Astrocyte (in vitro differentiated cells and primary cell): ENCODE measurements at regions not wholly inside any gene's neighbourhood (a gene's known extent, or its start where the extent isn't known, plus 50 kb on each side); places are given as distances from the start of the nearest gene placed in this dataset.

ENCODE experiments used
- DNase-seq: peaks from one replicate; pipeline ENCODE4 v3.0.0-alpha.2; 2010; ENCODE audit warnings: low read depth
- FAIRE-seq: peaks from 2 replicates; lab custom pipeline; 2011; peaks lifted over from hg19 to GRCh38; lab: Jason Lieb, UNC
- H2AFZ ChIP-seq: 2 replicates; pipeline ENCODE4 v1.6.0; 2012; ENCODE audit warnings: low read depth, low read length, inconsistent platforms
- H3K27ac ChIP-seq: 2 replicates; pipeline ENCODE4 v1.5.1; 2011; ENCODE audit warnings: low read depth, low read length, inconsistent platforms
- H3K27me3 ChIP-seq: 2 replicates; pipeline ENCODE4 v1.6.0; 2011; ENCODE audit warnings: low read length, inconsistent platforms; ENCODE audit not compliant: insufficient read depth
- H3K36me3 ChIP-seq: 2 replicates; pipeline ENCODE4 v1.5.1; 2011; ENCODE audit warnings: low read length, inconsistent platforms; ENCODE audit not compliant: insufficient read depth
- H3K4me1 ChIP-seq: 2 replicates; pipeline ENCODE4 v1.5.1; 2011; ENCODE audit warnings: low read length, inconsistent platforms; ENCODE audit not compliant: insufficient read depth
- H3K4me2 ChIP-seq: 2 replicates; pipeline ENCODE4 v1.6.0; 2012; ENCODE audit warnings: low read length, inconsistent platforms
- H3K4me3 ChIP-seq: 2 replicates; pipeline ENCODE4 v1.5.1; 2011; ENCODE audit warnings: low read depth, mild to moderate bottlenecking, low read length, inconsistent platforms; ENCODE audit not compliant: insufficient read depth
- H3K79me2 ChIP-seq: 2 replicates; pipeline ENCODE4 v1.6.0; 2012; ENCODE audit warnings: mild to moderate bottlenecking, low read length, inconsistent platforms; ENCODE audit not compliant: insufficient read depth
- H3K9ac ChIP-seq: 2 replicates; pipeline ENCODE4 v1.6.0; 2012; ENCODE audit warnings: mild to moderate bottlenecking, low read length, inconsistent platforms
- H3K9me3 ChIP-seq: 2 replicates; pipeline ENCODE4 v1.5.1; 2012; ENCODE audit warnings: low read depth, mild to moderate bottlenecking, low read length, inconsistent platforms; ENCODE audit not compliant: insufficient read depth
- H4K20me1 ChIP-seq: 2 replicates; pipeline ENCODE4 v1.6.0; 2012; ENCODE audit warnings: low read length, inconsistent platforms; ENCODE audit not compliant: insufficient read depth
- H3K27ac Mint-ChIP-seq: one replicate; pipeline ENCODE4 v1.8.0; 2021; ENCODE audit warnings: mild to moderate bottlenecking, mixed read lengths; ENCODE audit not compliant: unreplicated experiment
- H3K27me3 Mint-ChIP-seq: one replicate; pipeline ENCODE4 v1.8.0; 2021; ENCODE audit warnings: low read depth, mixed read lengths; ENCODE audit not compliant: unreplicated experiment
- H3K36me3 Mint-ChIP-seq: one replicate; pipeline ENCODE4 v1.8.0; 2021; ENCODE audit warnings: low read depth, mixed read lengths; ENCODE audit not compliant: unreplicated experiment
- H3K4me1 Mint-ChIP-seq: one replicate; pipeline ENCODE4 v1.8.0; 2021; ENCODE audit warnings: low read depth, mixed read lengths; ENCODE audit not compliant: unreplicated experiment
- H3K4me3 Mint-ChIP-seq: one replicate; pipeline ENCODE4 v1.8.0; 2021; ENCODE audit warnings: mild to moderate bottlenecking, moderate library complexity, mixed read lengths; ENCODE audit not compliant: unreplicated experiment
- H3K9me3 Mint-ChIP-seq: one replicate; pipeline ENCODE4 v1.8.0; 2021; ENCODE audit warnings: mild to moderate bottlenecking, mixed read lengths; ENCODE audit not compliant: unreplicated experiment
- EZH2 ChIP-seq: IDR thresholded peaks from 2 replicates; pipeline ENCODE4 v1.6.1; 2012; ENCODE audit warnings: mild to moderate bottlenecking, low read length, inconsistent platforms; ENCODE audit not compliant: insufficient read depth
- TF ChIP-seq, protein P1 (sequence below): IDR thresholded peaks from 2 replicates; pipeline ENCODE4 v1.5.1; 2011; ENCODE audit warnings: low read depth, mild to moderate bottlenecking, inconsistent platforms, low read length, moderate library complexity; ENCODE audit not compliant: insufficient read depth

DNA sequence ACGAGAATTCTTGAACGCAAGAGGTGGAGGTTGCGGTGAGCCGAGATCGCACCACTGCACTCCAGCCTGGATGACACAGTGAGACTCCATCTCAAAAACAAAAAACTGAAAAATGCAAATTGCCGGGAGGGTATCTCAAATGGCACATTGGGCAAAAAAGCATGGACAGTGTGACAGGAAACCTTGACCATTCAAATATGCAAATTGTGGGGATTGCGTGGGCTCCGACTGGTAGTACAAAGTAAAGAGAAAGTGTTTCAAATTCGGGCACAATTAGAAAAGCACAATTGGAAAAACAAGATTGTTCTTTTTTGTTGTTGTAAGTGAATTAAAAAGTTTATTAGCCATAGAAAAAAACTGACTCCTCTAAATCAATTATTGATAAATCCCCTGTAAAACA is 56.7 kb upstream of the NUP160 start:
- H3K27me3 Mint-ChIP-seq, result peaks cover 4% of the 10 kb centered on the region
- H3K27me3 ChIP-seq, result no peaks in the 10 kb centered on the region
- H3K4me3 Mint-ChIP-seq, result no peak overlapping the region
- H3K4me1 ChIP-seq, result no peaks in the 10 kb centered on the region
- DNase-seq (no peak), FAIRE-seq (no peak)
- H4K20me1 ChIP-seq, result no peaks in the 10 kb centered on the region
- H3K79me2 ChIP-seq, result no peaks in the 10 kb centered on the region
- no peaks in the 10 kb centered on the region for H3K4me1 Mint-ChIP-seq
- H3K4me2 ChIP-seq, result no peak overlapping the region
- no peaks in the 10 kb centered on the region for H3K9me3 ChIP-seq
- no peaks in the 10 kb centered on the region for H3K36me3 ChIP-seq
- H3K9me3 Mint-ChIP-seq, result no peaks in the 10 kb centered on the region
- no peak overlapping the region for H3K27ac Mint-ChIP-seq
- H3K9ac ChIP-seq, result no peak overlapping the region
- no peak overlapping the region for H3K4me3 ChIP-seq
- no peak overlapping the region for H2AFZ ChIP-seq
- H3K36me3 Mint-ChIP-seq, result no peaks in the 10 kb centered on the region
- no peak overlapping the region for H3K27ac ChIP-seq
- TF ChIP-seq EZH2, result no peak
- TF ChIP-seq, protein P1, sequence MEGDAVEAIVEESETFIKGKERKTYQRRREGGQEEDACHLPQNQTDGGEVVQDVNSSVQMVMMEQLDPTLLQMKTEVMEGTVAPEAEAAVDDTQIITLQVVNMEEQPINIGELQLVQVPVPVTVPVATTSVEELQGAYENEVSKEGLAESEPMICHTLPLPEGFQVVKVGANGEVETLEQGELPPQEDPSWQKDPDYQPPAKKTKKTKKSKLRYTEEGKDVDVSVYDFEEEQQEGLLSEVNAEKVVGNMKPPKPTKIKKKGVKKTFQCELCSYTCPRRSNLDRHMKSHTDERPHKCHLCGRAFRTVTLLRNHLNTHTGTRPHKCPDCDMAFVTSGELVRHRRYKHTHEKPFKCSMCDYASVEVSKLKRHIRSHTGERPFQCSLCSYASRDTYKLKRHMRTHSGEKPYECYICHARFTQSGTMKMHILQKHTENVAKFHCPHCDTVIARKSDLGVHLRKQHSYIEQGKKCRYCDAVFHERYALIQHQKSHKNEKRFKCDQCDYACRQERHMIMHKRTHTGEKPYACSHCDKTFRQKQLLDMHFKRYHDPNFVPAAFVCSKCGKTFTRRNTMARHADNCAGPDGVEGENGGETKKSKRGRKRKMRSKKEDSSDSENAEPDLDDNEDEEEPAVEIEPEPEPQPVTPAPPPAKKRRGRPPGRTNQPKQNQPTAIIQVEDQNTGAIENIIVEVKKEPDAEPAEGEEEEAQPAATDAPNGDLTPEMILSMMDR, result no peak

DNA sequence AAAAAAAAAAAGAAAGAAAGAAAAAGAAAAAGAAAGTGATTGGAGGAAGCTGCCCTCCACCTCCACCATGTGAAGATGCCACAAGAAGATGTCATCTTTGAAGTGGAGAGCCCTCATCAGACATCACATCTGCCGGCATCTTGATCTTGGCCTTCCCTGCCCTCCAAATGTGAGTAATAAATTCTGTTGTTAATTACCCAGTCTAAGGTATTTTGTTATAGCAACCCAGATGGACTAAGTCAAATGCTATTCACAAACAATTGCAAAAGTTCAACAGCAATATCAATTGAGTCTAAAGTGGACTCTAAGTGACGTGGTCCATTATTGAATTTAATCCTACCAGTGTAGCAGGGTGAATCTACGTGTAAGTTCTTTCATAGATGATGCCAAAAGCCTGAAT is 55.9 kb upstream of the NUP160 start:
- Histone ChIP-seq H2AFZ (no peak overlapping the region), H3K4me1 (no peaks in the 10 kb centered on the region), H3K27me3 (no peaks in the 10 kb centered on the region), H3K36me3 (no peaks in the 10 kb centered on the region), H3K4me2 (no peak overlapping the region), H3K79me2 (no peaks in the 10 kb centered on the region), H4K20me1 (no peaks in the 10 kb centered on the region), H3K9me3 (no peaks in the 10 kb centered on the region), H3K27ac (no peak overlapping the region), H3K9ac (no peak overlapping the region), H3K4me3 (no peak overlapping the region)
- Mint-ChIP-seq H3K4me1 (no peaks in the 10 kb centered on the region), H3K27ac (no peak overlapping the region), H3K36me3 (no peaks in the 10 kb centered on the region), H3K9me3 (no peaks in the 10 kb centered on the region), H3K4me3 (no peak overlapping the region), H3K27me3 (peaks cover 4% of the 10 kb centered on the region)
- DNase-seq (no peak), FAIRE-seq (no peak)
- TF ChIP-seq, protein P1, result no peak
- TF ChIP-seq EZH2, result no peak

- Histone ChIP-seq H3K4me2 (no peak overlapping the region), H3K27ac (no peak overlapping the region), H3K9me3 (no peaks in the 10 kb centered on the region), H2AFZ (no peak overlapping the region), H3K4me1 (no peaks in the 10 kb centered on the region), H3K27me3 (no peaks in the 10 kb centered on the region), H3K79me2 (no peaks in the 10 kb centered on the region), H3K36me3 (no peaks in the 10 kb centered on the region), H4K20me1 (no peaks in the 10 kb centered on the region), H3K4me3 (no peak overlapping the region), H3K9ac (no peak overlapping the region)
- DNase-seq, result no peak
- no peaks in the 10 kb centered on the region for H3K9me3 Mint-ChIP-seq
- H3K27ac Mint-ChIP-seq, result no peak overlapping the region
- H3K4me1 Mint-ChIP-seq, result no peaks in the 10 kb centered on the region
- H3K4me3 Mint-ChIP-seq, result no peak overlapping the region
- H3K27me3 Mint-ChIP-seq, result no peaks in the 10 kb centered on the region
- TF ChIP-seq, protein P1, result no peak
- no peak for TF ChIP-seq EZH2
- no peaks in the 10 kb centered on the region for H3K36me3 Mint-ChIP-seq
- no peak for FAIRE-seq
These were observed 51.7 kb upstream of the NUP160 start for GRCh38 chr11:47899801-47900200.
